ENCODE measurements at regions not wholly inside any gene's neighbourhood (a gene's known extent, or its start where the extent isn't known, plus 50 kb on each side); places are given as distances from the start of the nearest gene placed in this dataset.

- no peak for TF ChIP-seq EZH2phosphoT487 (IDR thresholded peaks at IDR 0.05; ENCODE audit: borderline replicate concordance, low read length)
- no peak for TF ChIP-seq CTCF (IDR thresholded peaks at IDR 0.05; ENCODE audit: low read depth, low read length, poor library complexity, severe bottlenecking)
Measured at GRCh38 chr3:30443756-30444673, 162.4 kb upstream of the TGFBR2 start.

Measured in DOHH2 (cell line).